Thymus (tissue), 11 donors: ENCODE measurements at regions not wholly inside any gene's neighbourhood (a gene's known extent, or its start where the extent isn't known, plus 50 kb on each side); places are given as distances from the start of the nearest gene placed in this dataset.

Experiments
- DNase-seq, 9 donors: peaks; one replicate each; pipeline ENCODE4 v3.0.0-alpha.2; 2013; ENCODE audit warnings: low spot score in 9 of 9, low read depth in 6 of 9, missing footprints in 1 of 9
- H3K27ac ChIP-seq, 2 donors: one replicate each; pipeline ENCODE4 v1.5.1; 2013; ENCODE audit warnings: control low read depth in 1 of 2, low read depth in 1 of 2, low read length in 1 of 2, mild to moderate bottlenecking in 1 of 2, moderate library complexity in 1 of 2
- H3K27me3 ChIP-seq, 2 donors: one replicate each; pipeline ENCODE4 v1.5.1; 2013; ENCODE audit warnings: low read length in 1 of 2; ENCODE audit not compliant: control insufficient read depth in 2 of 2, insufficient read depth in 1 of 2
- H3K36me3 ChIP-seq, 2 donors: one replicate each; pipeline ENCODE4 v1.5.1; 2013; ENCODE audit warnings: low read length in 1 of 2, mild to moderate bottlenecking in 1 of 2, moderate library complexity in 1 of 2; ENCODE audit not compliant: control insufficient read depth in 2 of 2, insufficient read depth in 2 of 2
- H3K4me1 ChIP-seq, 2 donors: one replicate each; pipeline ENCODE4 v1.5.1; 2013; ENCODE audit warnings: low read length in 2 of 2; ENCODE audit not compliant: control insufficient read depth in 2 of 2, insufficient read depth in 2 of 2
- H3K4me3 ChIP-seq, 2 donors: one replicate each; pipeline ENCODE4 v1.5.1; 2013; ENCODE audit warnings: low read length in 2 of 2, control low read depth in 1 of 2, mild to moderate bottlenecking in 1 of 2
- H3K9me3 ChIP-seq, 2 donors: one replicate each; pipeline ENCODE4 v1.5.1; 2013; ENCODE audit warnings: low read length in 1 of 2, mild to moderate bottlenecking in 1 of 2; ENCODE audit not compliant: control insufficient read depth in 2 of 2, insufficient read depth in 1 of 2
- WGBS: extraction: QIAGEN DNeasy Blood & Tissue Kit; methylation state at CpG from one replicate; pipeline ENCODE4 v1.1.7; 2013; 5-methylcytosine and 5-hydroxymethylcytosine counted together
- donor health status: healthy.

- no peak overlapping the region for H3K27ac ChIP-seq
- no peaks in the 10 kb centered on the region for H3K36me3 ChIP-seq
- H3K9me3 ChIP-seq: no peaks in the 10 kb centered on the region
- H3K4me3 ChIP-seq: no peak overlapping the region
- H3K4me1 ChIP-seq: no peaks in the 10 kb centered on the region
- 91% methylated on average over 2 of the region's 2 CpGs for WGBS
- no peaks in the 10 kb centered on the region for H3K27me3 ChIP-seq
- DNase-seq: no peak
Measured at GRCh38 chr5:89292487-89292886, 409.5 kb upstream of the MEF2C start.

DNA sequence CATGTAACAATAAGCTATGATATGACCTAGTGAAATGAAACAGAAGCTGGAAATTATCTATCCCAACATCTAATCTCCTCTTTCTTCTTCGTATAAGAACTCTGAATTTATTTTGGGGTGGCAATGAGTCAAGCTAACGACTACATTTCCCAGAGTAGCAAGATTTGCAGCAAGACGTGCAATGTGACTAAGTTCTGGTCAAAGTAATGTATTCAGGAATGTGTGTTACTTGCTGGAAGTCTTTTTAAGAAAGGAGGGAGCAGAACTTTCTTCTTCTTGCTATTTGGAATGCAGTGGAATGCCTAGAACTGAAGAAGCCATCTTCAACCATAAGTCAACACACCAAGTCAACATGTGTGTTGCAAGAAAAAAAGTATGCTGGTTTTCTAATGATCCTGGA is 406.6 kb upstream of the MEF2C start:
- no peak overlapping the region for H3K4me3 ChIP-seq
- no peaks in the 10 kb centered on the region for H3K27me3 ChIP-seq
- no peaks in the 10 kb centered on the region for H3K4me1 ChIP-seq
- 88% methylated on average over 3 of the region's 3 CpGs for WGBS
- H3K9me3 ChIP-seq: no peaks in the 10 kb centered on the region
- no peak overlapping the region for H3K27ac ChIP-seq
- no peaks in the 10 kb centered on the region for H3K36me3 ChIP-seq
- no peak for DNase-seq

GRCh38 chr5:89287964-89288363 is 405.0 kb upstream of the MEF2C start:
- Histone ChIP-seq H3K4me1 (no peaks in the 10 kb centered on the region), H3K4me3 (no peak overlapping the region), H3K27me3 (no peaks in the 10 kb centered on the region), H3K9me3 (no peaks in the 10 kb centered on the region), H3K36me3 (no peaks in the 10 kb centered on the region), H3K27ac (no peak overlapping the region)
- no peak for DNase-seq

DNA sequence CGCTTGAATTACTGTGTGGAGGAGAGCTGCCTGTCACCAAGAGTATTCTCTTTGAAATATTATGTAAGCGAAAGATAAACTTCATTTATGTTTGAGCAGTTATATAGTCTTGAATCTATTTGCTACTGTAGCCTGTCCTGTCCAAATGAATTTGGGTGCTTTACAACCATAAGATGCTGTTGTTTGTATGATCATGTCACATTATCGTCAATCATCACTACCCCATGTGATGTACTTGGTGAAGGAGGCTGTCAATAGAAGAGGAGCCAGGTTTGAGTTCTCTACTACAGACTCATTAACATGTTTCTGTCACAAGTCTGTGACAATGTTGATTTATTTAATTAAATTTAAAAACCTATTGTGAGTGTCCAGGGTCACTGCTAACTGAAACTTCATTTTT is 403.3 kb upstream of the MEF2C start:
- H3K9me3 ChIP-seq: no peaks in the 10 kb centered on the region
- no peak for DNase-seq
- WGBS: 96% methylated on average over 3 of the region's 3 CpGs

DNA sequence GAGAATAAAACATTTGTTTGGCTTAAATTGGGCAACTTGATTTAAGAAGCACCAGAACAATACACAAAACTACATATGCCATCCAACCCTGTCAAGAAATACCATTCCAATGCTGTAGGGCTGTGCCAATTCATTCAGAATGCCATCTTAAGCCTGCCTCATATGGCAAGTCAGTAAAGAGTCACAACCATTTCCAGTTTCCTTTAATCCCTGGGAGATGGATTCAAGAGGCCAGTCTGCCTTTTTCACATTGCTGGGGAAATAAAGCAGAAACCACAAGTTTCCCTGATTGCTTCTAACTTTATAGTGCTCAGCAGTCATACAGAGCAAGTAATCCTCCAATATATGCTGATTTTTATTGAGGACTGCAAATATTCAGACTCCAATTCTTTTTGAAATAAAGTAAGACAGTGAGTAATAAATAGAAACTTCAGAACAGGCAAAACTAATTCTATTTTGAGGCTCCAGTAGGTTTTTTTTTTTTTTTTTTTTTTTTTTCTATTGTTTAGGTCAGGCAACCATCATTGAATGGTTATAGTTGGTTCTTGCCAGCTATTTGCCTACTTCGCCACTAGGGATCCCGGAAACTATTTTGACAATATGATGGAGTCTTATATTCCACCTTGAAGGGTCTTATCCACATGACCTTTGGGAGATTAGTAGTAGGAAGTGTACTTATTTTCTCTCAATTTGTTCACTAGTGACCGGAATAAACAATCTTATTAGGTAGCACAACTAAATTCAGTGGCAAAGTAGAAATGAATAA is 400.9 kb upstream of the MEF2C start:
- DNase-seq: no peak
- H3K36me3 ChIP-seq: no peaks in the 10 kb centered on the region
- no peaks in the 10 kb centered on the region for H3K4me1 ChIP-seq
- H3K9me3 ChIP-seq: no peaks in the 10 kb centered on the region
- 97% methylated on average over 3 of the region's 3 CpGs for WGBS
- H3K4me3 ChIP-seq: no peak overlapping the region
- no peak overlapping the region for H3K27ac ChIP-seq
- no peaks in the 10 kb centered on the region for H3K27me3 ChIP-seq

More for the DNA sequence above, 403.3 kb upstream of the MEF2C start:
- Histone ChIP-seq H3K36me3 (no peaks in the 10 kb centered on the region), H3K27me3 (no peaks in the 10 kb centered on the region), H3K4me3 (no peak overlapping the region), H3K4me1 (no peaks in the 10 kb centered on the region), H3K27ac (no peak overlapping the region)

GRCh38 chr5:89282554-89283510 is 399.8 kb upstream of the MEF2C start:
- Histone ChIP-seq H3K4me3 (no peak overlapping the region), H3K9me3 (no peaks in the 10 kb centered on the region), H3K27ac (no peak overlapping the region), H3K27me3 (no peaks in the 10 kb centered on the region), H3K4me1 (no peaks in the 10 kb centered on the region), H3K36me3 (no peaks in the 10 kb centered on the region)
- WGBS: 95% methylated on average over 3 of the region's 3 CpGs
- no peak for DNase-seq

- 75% methylated on average over 3 of the region's 3 CpGs for WGBS
- H3K27ac ChIP-seq: no peak overlapping the region
- no peaks in the 10 kb centered on the region for H3K4me1 ChIP-seq
- no peaks in the 10 kb centered on the region for H3K27me3 ChIP-seq
- H3K36me3 ChIP-seq: no peaks in the 10 kb centered on the region
- no peak overlapping the region for H3K4me3 ChIP-seq
- no peak for DNase-seq
- no peaks in the 10 kb centered on the region for H3K9me3 ChIP-seq
Measured at GRCh38 chr5:89281766-89282553, 399.0 kb upstream of the MEF2C start.

GRCh38 chr5:89281211-89281610 is 398.2 kb upstream of the MEF2C start:
- 98% methylated on average over 5 of the region's 5 CpGs for WGBS
- no peaks in the 10 kb centered on the region for H3K4me1 ChIP-seq

More at GRCh38 chr5:89281211-89281610, 398.2 kb upstream of the MEF2C start:
- H3K27me3 ChIP-seq: no peaks in the 10 kb centered on the region
- H3K4me3 ChIP-seq: no peak overlapping the region
- H3K9me3 ChIP-seq: no peaks in the 10 kb centered on the region
- no peaks in the 10 kb centered on the region for H3K36me3 ChIP-seq
- no peak for DNase-seq
- H3K27ac ChIP-seq: no peak overlapping the region
